ENCODE measurements at regions not wholly inside any gene's neighbourhood (a gene's known extent, or its start where the extent isn't known, plus 50 kb on each side); places are given as distances from the start of the nearest gene placed in this dataset.

DNA sequence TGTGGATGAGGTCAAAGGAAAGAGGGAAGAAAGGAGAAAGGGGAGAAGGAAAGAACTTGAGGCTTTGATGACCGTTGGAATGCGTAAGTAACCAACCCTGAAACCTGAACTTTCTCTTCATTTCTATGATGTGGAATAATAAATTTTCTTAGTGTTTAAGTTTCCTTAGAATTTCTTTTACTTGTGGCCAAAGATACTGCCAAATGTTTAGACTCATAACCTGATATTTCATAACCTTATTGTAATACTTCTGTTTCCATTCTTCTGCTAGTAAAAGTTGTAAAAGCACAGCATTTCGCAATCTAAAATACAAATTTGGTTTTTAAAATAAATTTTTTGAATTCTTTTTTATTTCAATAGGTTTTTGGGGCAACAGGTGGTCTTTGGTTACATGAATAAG, 258.5 kb upstream of the GIMD1 start (continued):
- TF ChIP-seq, protein P1, sequence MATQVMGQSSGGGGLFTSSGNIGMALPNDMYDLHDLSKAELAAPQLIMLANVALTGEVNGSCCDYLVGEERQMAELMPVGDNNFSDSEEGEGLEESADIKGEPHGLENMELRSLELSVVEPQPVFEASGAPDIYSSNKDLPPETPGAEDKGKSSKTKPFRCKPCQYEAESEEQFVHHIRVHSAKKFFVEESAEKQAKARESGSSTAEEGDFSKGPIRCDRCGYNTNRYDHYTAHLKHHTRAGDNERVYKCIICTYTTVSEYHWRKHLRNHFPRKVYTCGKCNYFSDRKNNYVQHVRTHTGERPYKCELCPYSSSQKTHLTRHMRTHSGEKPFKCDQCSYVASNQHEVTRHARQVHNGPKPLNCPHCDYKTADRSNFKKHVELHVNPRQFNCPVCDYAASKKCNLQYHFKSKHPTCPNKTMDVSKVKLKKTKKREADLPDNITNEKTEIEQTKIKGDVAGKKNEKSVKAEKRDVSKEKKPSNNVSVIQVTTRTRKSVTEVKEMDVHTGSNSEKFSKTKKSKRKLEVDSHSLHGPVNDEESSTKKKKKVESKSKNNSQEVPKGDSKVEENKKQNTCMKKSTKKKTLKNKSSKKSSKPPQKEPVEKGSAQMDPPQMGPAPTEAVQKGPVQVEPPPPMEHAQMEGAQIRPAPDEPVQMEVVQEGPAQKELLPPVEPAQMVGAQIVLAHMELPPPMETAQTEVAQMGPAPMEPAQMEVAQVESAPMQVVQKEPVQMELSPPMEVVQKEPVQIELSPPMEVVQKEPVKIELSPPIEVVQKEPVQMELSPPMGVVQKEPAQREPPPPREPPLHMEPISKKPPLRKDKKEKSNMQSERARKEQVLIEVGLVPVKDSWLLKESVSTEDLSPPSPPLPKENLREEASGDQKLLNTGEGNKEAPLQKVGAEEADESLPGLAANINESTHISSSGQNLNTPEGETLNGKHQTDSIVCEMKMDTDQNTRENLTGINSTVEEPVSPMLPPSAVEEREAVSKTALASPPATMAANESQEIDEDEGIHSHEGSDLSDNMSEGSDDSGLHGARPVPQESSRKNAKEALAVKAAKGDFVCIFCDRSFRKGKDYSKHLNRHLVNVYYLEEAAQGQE (IDR thresholded peaks at IDR 0.05; ENCODE audit: unreplicated experiment) = no peak

DNA sequence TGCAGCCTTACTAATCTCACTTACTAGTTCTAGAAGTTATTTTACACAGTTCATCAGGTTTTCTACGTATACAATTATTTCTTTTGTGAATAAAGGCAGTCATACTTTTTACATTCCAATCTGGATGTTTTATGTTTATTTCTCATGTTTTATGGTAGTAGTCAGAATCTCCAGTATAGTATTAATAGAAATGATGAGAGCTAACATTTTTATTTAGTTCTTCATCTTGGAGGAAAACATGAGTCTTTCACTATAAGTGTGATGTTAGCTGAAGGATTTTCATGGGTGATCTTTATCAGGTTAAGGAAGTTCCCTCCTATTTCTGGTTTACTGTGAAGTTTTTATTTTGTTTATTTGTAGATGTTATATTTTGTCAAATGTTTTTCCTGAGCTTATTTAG, 256.1 kb upstream of the GIMD1 start:
- no peak overlapping the region for H3K4me3 ChIP-seq
- no peak overlapping the region for H3K4me2 ChIP-seq
- no peaks in the 10 kb centered on the region for H3K36me3 ChIP-seq (ENCODE audit: insufficient read depth)
- no peaks in the 10 kb centered on the region for H3K27me3 Mint-ChIP-seq (ENCODE audit: insufficient read depth, low read depth, poor library complexity)
- H3K27ac Mint-ChIP-seq = no peak overlapping the region
- no peaks in the 10 kb centered on the region for H3K79me2 ChIP-seq (replicated peaks; ENCODE audit: insufficient read depth)
- no peaks in the 10 kb centered on the region for H3K4me1 Mint-ChIP-seq
- H3K27me3 ChIP-seq (ENCODE audit: insufficient read depth) = no peaks in the 10 kb centered on the region
- no peak for TF ChIP-seq NANOG (IDR thresholded peaks at IDR 0.05; ENCODE audit: borderline replicate concordance)
- TF ChIP-seq, protein P2, sequence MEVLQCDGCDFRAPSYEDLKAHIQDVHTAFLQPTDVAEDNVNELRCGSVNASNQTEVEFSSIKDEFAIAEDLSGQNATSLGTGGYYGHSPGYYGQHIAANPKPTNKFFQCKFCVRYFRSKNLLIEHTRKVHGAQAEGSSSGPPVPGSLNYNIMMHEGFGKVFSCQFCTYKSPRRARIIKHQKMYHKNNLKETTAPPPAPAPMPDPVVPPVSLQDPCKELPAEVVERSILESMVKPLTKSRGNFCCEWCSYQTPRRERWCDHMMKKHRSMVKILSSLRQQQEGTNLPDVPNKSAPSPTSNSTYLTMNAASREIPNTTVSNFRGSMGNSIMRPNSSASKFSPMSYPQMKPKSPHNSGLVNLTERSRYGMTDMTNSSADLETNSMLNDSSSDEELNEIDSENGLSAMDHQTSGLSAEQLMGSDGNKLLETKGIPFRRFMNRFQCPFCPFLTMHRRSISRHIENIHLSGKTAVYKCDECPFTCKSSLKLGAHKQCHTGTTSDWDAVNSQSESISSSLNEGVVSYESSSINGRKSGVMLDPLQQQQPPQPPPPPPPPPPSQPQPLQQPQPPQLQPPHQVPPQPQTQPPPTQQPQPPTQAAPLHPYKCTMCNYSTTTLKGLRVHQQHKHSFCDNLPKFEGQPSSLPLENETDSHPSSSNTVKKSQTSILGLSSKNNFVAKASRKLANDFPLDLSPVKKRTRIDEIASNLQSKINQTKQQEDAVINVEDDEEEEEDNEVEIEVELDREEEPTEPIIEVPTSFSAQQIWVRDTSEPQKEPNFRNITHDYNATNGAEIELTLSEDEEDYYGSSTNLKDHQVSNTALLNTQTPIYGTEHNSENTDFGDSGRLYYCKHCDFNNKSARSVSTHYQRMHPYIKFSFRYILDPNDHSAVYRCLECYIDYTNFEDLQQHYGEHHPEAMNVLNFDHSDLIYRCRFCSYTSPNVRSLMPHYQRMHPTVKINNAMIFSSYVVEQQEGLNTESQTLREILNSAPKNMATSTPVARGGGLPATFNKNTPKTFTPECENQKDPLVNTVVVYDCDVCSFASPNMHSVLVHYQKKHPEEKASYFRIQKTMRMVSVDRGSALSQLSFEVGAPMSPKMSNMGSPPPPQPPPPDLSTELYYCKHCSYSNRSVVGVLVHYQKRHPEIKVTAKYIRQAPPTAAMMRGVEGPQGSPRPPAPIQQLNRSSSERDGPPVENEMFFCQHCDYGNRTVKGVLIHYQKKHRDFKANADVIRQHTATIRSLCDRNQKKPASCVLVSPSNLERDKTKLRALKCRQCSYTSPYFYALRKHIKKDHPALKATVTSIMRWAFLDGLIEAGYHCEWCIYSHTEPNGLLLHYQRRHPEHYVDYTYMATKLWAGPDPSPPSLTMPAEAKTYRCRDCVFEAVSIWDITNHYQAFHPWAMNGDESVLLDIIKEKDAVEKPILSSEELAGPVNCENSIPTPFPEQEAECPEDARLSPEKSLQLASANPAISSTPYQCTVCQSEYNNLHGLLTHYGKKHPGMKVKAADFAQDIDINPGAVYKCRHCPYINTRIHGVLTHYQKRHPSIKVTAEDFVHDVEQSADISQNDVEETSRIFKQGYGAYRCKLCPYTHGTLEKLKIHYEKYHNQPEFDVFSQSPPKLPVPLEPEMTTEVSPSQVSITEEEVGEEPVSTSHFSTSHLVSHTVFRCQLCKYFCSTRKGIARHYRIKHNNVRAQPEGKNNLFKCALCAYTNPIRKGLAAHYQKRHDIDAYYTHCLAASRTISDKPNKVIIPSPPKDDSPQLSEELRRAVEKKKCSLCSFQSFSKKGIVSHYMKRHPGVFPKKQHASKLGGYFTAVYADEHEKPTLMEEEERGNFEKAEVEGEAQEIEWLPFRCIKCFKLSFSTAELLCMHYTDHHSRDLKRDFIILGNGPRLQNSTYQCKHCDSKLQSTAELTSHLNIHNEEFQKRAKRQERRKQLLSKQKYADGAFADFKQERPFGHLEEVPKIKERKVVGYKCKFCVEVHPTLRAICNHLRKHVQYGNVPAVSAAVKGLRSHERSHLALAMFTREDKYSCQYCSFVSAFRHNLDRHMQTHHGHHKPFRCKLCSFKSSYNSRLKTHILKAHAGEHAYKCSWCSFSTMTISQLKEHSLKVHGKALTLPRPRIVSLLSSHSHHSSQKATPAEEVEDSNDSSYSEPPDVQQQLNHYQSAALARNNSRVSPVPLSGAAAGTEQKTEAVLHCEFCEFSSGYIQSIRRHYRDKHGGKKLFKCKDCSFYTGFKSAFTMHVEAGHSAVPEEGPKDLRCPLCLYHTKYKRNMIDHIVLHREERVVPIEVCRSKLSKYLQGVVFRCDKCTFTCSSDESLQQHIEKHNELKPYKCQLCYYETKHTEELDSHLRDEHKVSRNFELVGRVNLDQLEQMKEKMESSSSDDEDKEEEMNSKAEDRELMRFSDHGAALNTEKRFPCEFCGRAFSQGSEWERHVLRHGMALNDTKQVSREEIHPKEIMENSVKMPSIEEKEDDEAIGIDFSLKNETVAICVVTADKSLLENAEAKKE (CRISPR knock-in tag; IDR thresholded peaks at IDR 0.05) = no peak
- TF ChIP-seq ZNF331 (CRISPR knock-in tag; IDR thresholded peaks at IDR 0.05; ENCODE audit: low read depth) = no peak
- TF ChIP-seq CTCF (conservative IDR thresholded peaks at IDR 0.05; ENCODE audit: low read depth in 2 of 2) = no peak
- no peak for TF ChIP-seq EZH2phosphoT487 (IDR thresholded peaks at IDR 0.05; ENCODE audit: unreplicated experiment)
- no peak for TF ChIP-seq EZH2 (IDR thresholded peaks at IDR 0.05; ENCODE audit: low read depth, unreplicated experiment)
- no peak for TF ChIP-seq POLR2AphosphoS5 (IDR thresholded peaks at IDR 0.05; ENCODE audit: low read depth)
- TF ChIP-seq JUNB (IDR thresholded peaks at IDR 0.05; ENCODE audit: unreplicated experiment) = no peak
- no peak for TF ChIP-seq STAT1 (IDR thresholded peaks at IDR 0.05; ENCODE audit: unreplicated experiment)
- TF ChIP-seq, protein P1 (IDR thresholded peaks at IDR 0.05; ENCODE audit: unreplicated experiment) = no peak
- H3K4me1 ChIP-seq (ENCODE audit: insufficient read depth) = no peaks in the 10 kb centered on the region
- ATAC-seq (no peak), DNase-seq (ENCODE audit: low spot score) (no peak)
- H3F3A ChIP-seq (replicated peaks; ENCODE audit: low read depth) = no peaks in the 10 kb centered on the region
- H3K9me3 Mint-ChIP-seq = no peaks in the 10 kb centered on the region
- H4K20me1 ChIP-seq (replicated peaks; ENCODE audit: insufficient read depth) = no peaks in the 10 kb centered on the region
- no peak overlapping the region for H3K4me3 Mint-ChIP-seq
- no peaks in the 10 kb centered on the region for H3K9me2 ChIP-seq (ENCODE audit: insufficient read depth)
- H3K27ac ChIP-seq (ENCODE audit: low read depth) = no peak overlapping the region
- H2AFZ ChIP-seq = no peak overlapping the region
- no peaks in the 10 kb centered on the region for H3K36me3 Mint-ChIP-seq (ENCODE audit: low read depth)

Measured in GM23338 (cell line).